Glutamatergic neuron (in vitro differentiated cells): ENCODE measurements at regions not wholly inside any gene's neighbourhood (a gene's known extent, or its start where the extent isn't known, plus 50 kb on each side); places are given as distances from the start of the nearest gene placed in this dataset.

Source experiments
- DNase-seq: peaks from one replicate; pipeline ENCODE4 v3.0.0; 2022
- H3K27ac Mint-ChIP-seq: one replicate; pipeline ENCODE4 v1.8.0; 2020; ENCODE audit warnings: mild to moderate bottlenecking, mixed read lengths, inconsistent platforms; ENCODE audit not compliant: unreplicated experiment
- H3K27me3 Mint-ChIP-seq: one replicate; pipeline ENCODE4 v1.8.0; 2020; ENCODE audit warnings: mild to moderate bottlenecking, moderate library complexity, mixed read lengths, inconsistent platforms; ENCODE audit not compliant: unreplicated experiment
- H3K36me3 Mint-ChIP-seq: one replicate; pipeline ENCODE4 v1.8.0; 2020; ENCODE audit warnings: mild to moderate bottlenecking, mixed read lengths, inconsistent platforms; ENCODE audit not compliant: unreplicated experiment
- H3K4me1 Mint-ChIP-seq: one replicate; pipeline ENCODE4 v1.8.0; 2020; ENCODE audit warnings: mild to moderate bottlenecking, low read depth, mixed read lengths, inconsistent platforms; ENCODE audit not compliant: unreplicated experiment
- H3K4me3 Mint-ChIP-seq: one replicate; pipeline ENCODE4 v1.8.0; 2020; ENCODE audit warnings: mild to moderate bottlenecking, mixed read lengths, inconsistent platforms; ENCODE audit not compliant: unreplicated experiment
- H3K9me3 Mint-ChIP-seq: one replicate; pipeline ENCODE4 v1.8.0; 2020; ENCODE audit warnings: mild to moderate bottlenecking, moderate library complexity, mixed read lengths, inconsistent platforms; ENCODE audit not compliant: unreplicated experiment
- CTCF ChIP-seq: fragments of 200-600 bp; sonication (generic); IDR thresholded peaks from one replicate; pipeline ENCODE4 v1.5.0; 2021; ENCODE audit not compliant: partially characterized antibody, unreplicated experiment

- TF ChIP-seq CTCF, result no peak
- Mint-ChIP-seq H3K4me3 (no peak overlapping the region), H3K36me3 (no peaks in the 10 kb centered on the region), H3K9me3 (no peaks in the 10 kb centered on the region), H3K27me3 (no peaks in the 10 kb centered on the region), H3K27ac (no peak overlapping the region), H3K4me1 (no peaks in the 10 kb centered on the region)
- no peak for DNase-seq
Observed at GRCh38 chr2:58970365-58970764, 729.2 kb upstream of the FANCL start.

GRCh38 chr2:58968885-58969284, 727.8 kb upstream of the FANCL start:
- H3K27me3 Mint-ChIP-seq, result no peaks in the 10 kb centered on the region
- TF ChIP-seq CTCF, result no peak
- no peak overlapping the region for H3K4me3 Mint-ChIP-seq
- no peaks in the 10 kb centered on the region for H3K4me1 Mint-ChIP-seq
- no peak overlapping the region for H3K27ac Mint-ChIP-seq
- no peaks in the 10 kb centered on the region for H3K36me3 Mint-ChIP-seq
- H3K9me3 Mint-ChIP-seq, result no peaks in the 10 kb centered on the region
- DNase-seq, result no peak

GRCh38 chr2:58967736-58968135, 726.6 kb upstream of the FANCL start:
- H3K4me3 Mint-ChIP-seq, result no peak overlapping the region
- no peak for DNase-seq
- H3K27ac Mint-ChIP-seq, result no peak overlapping the region
- H3K4me1 Mint-ChIP-seq, result no peaks in the 10 kb centered on the region
- TF ChIP-seq CTCF, result no peak
- no peaks in the 10 kb centered on the region for H3K36me3 Mint-ChIP-seq
- H3K9me3 Mint-ChIP-seq, result no peaks in the 10 kb centered on the region
- H3K27me3 Mint-ChIP-seq, result no peaks in the 10 kb centered on the region

- no peak overlapping the region for H3K27ac Mint-ChIP-seq
- H3K36me3 Mint-ChIP-seq, result no peaks in the 10 kb centered on the region
- no peaks in the 10 kb centered on the region for H3K27me3 Mint-ChIP-seq
Observed at GRCh38 chr2:58965602-58966001, 724.5 kb upstream of the FANCL start.

GRCh38 chr2:58959996-58960395, 718.9 kb upstream of the FANCL start:
- H3K4me3 Mint-ChIP-seq, result no peak overlapping the region
- no peaks in the 10 kb centered on the region for H3K27me3 Mint-ChIP-seq
- no peak for TF ChIP-seq CTCF
- H3K27ac Mint-ChIP-seq, result no peak overlapping the region
- no peaks in the 10 kb centered on the region for H3K9me3 Mint-ChIP-seq
- no peaks in the 10 kb centered on the region for H3K36me3 Mint-ChIP-seq
- no peak for DNase-seq
- peaks cover 11% of the 10 kb centered on the region for H3K4me1 Mint-ChIP-seq

More at GRCh38 chr2:58965602-58966001, 724.5 kb upstream of the FANCL start:
- no peaks in the 10 kb centered on the region for H3K9me3 Mint-ChIP-seq
- H3K4me3 Mint-ChIP-seq, result no peak overlapping the region
- TF ChIP-seq CTCF, result no peak
- H3K4me1 Mint-ChIP-seq, result no peaks in the 10 kb centered on the region
- no peak for DNase-seq
